NB4 (cell line): ENCODE measurements at regions not wholly inside any gene's neighbourhood (a gene's known extent, or its start where the extent isn't known, plus 50 kb on each side); places are given as distances from the start of the nearest gene placed in this dataset.
"Not testable (repeated sequence)": the region's sequence is repeated elsewhere in the genome, so short reads cannot be mapped to it uniquely, and the experiment has no call there.

Experiments
- DNase-seq: peaks from one replicate; pipeline ENCODE4 v3.0.0; 2010; ENCODE audit warnings: low read depth
- H3K4me3 ChIP-seq: one replicate; pipeline ENCODE4 v1.5.1; 2011; ENCODE audit warnings: mild to moderate bottlenecking, low read depth, low read length, moderate library complexity
- CTCF ChIP-seq: IDR thresholded peaks from one replicate; pipeline ENCODE4 v1.5.1; 2012; ENCODE audit warnings: low read depth, low read length
- MAX ChIP-seq: IDR thresholded peaks from 2 replicates; pipeline ENCODE4 v1.6.1; 2011; ENCODE audit warnings: low read depth, low read length
- MYC ChIP-seq: IDR thresholded peaks from 2 replicates; pipeline ENCODE4 v1.6.1; 2011; ENCODE audit warnings: low read depth, low read length
- POLR2A ChIP-seq: IDR thresholded peaks from 2 replicates; pipeline ENCODE4 v1.6.1; 2011; ENCODE audit warnings: mild to moderate bottlenecking; ENCODE audit not compliant: insufficient read length; ENCODE audit errors: extremely low read depth

GRCh38 chr13:59280297-59280696 lies 883.4 kb downstream of the DIAPH3 start:
- H3K4me3 ChIP-seq, result no peak overlapping the region
- no peak for TF ChIP-seq MAX
- TF ChIP-seq POLR2A, result no peak
- no peak for TF ChIP-seq CTCF
- no peak for TF ChIP-seq MYC
- no peak for DNase-seq

GRCh38 chr13:59281453-59281852 lies 882.3 kb downstream of the DIAPH3 start:
- TF ChIP-seq MAX (no peak), MYC (no peak), POLR2A (no peak), CTCF (no peak)
- no peak for DNase-seq
- no peak overlapping the region for H3K4me3 ChIP-seq

- DNase-seq, H3K4me3 ChIP-seq: not testable (repeated sequence)
Measured at GRCh38 chr13:59292240-59292639, 871.5 kb downstream of the DIAPH3 start.

GRCh38 chr13:59299584-59299983 lies 864.1 kb downstream of the DIAPH3 start:
- H3K4me3 ChIP-seq, result no peak overlapping the region
- no peak for DNase-seq
- TF ChIP-seq CTCF, result no peak
- TF ChIP-seq MYC, result no peak
- no peak for TF ChIP-seq POLR2A
- TF ChIP-seq MAX, result no peak

GRCh38 chr13:59300355-59301173 lies 863.2 kb downstream of the DIAPH3 start:
- no peak for DNase-seq
- no peak overlapping the region for H3K4me3 ChIP-seq
- TF ChIP-seq MAX (no peak), CTCF (no peak), MYC (no peak), POLR2A (no peak)

- no peak overlapping the region for H3K4me3 ChIP-seq
- DNase-seq, result no peak
- TF ChIP-seq MYC, result no peak
- no peak for TF ChIP-seq MAX
- TF ChIP-seq CTCF, result no peak
- TF ChIP-seq POLR2A, result no peak
Measured at GRCh38 chr13:59301174-59301567, 862.6 kb downstream of the DIAPH3 start.
